ENCODE measurements at regions not wholly inside any gene's neighbourhood (a gene's known extent, or its start where the extent isn't known, plus 50 kb on each side); places are given as distances from the start of the nearest gene placed in this dataset.
"Not testable (repeated sequence)": the region's sequence is repeated elsewhere in the genome, so short reads cannot be mapped to it uniquely, and the experiment has no call there.

- H3K4me1 ChIP-seq (ENCODE audit: control insufficient read depth, insufficient read depth, low read length); H3K27ac ChIP-seq (ENCODE audit: low read length); DNase-seq; H3K4me3 ChIP-seq (ENCODE audit: low read length); H3K27me3 ChIP-seq (ENCODE audit: control insufficient read depth, insufficient read depth, low read length); H3K36me3 ChIP-seq (ENCODE audit: control insufficient read depth, insufficient read depth, low read length); H3K9me3 ChIP-seq (ENCODE audit: control insufficient read depth, low read depth, low read length): not testable (repeated sequence)
- no CpG with 5 or more reads among the region's 1 CpG for WGBS (ENCODE audit: insufficient coverage, low lambda C conversion rate)
Measured at GRCh38 chr9:41839786-41840185, 289.4 kb downstream of the CNTNAP3B start.

- WGBS (ENCODE audit: insufficient coverage, low lambda C conversion rate) = no CpG with 5 or more reads among the region's 4 CpGs
- H3K27me3 ChIP-seq (ENCODE audit: control insufficient read depth, insufficient read depth, low read length); H3K4me1 ChIP-seq (ENCODE audit: control insufficient read depth, insufficient read depth, low read length); H3K9me3 ChIP-seq (ENCODE audit: control insufficient read depth, low read depth, low read length); H3K27ac ChIP-seq (ENCODE audit: low read length); DNase-seq; H3K36me3 ChIP-seq (ENCODE audit: control insufficient read depth, insufficient read depth, low read length); H3K4me3 ChIP-seq (ENCODE audit: low read length): not testable (repeated sequence)
Measured at GRCh38 chr9:41838953-41839352, 290.3 kb downstream of the CNTNAP3B start.

- not testable (repeated sequence) for H3K9me3 ChIP-seq (ENCODE audit: control insufficient read depth, low read depth, low read length); H3K4me1 ChIP-seq (ENCODE audit: control insufficient read depth, insufficient read depth, low read length); H3K36me3 ChIP-seq (ENCODE audit: control insufficient read depth, insufficient read depth, low read length); DNase-seq; H3K27me3 ChIP-seq (ENCODE audit: control insufficient read depth, insufficient read depth, low read length); H3K27ac ChIP-seq (ENCODE audit: low read length); H3K4me3 ChIP-seq (ENCODE audit: low read length)
- WGBS (ENCODE audit: insufficient coverage, low lambda C conversion rate) = no CpG with 5 or more reads among the region's 1 CpG
Measured at GRCh38 chr9:41838562-41838851, 290.7 kb downstream of the CNTNAP3B start.

GRCh38 chr9:41837684-41838561 is 291.3 kb downstream of the CNTNAP3B start:
- H3K27me3 ChIP-seq (ENCODE audit: control insufficient read depth, insufficient read depth, low read length); H3K36me3 ChIP-seq (ENCODE audit: control insufficient read depth, insufficient read depth, low read length); H3K4me3 ChIP-seq (ENCODE audit: low read length); H3K4me1 ChIP-seq (ENCODE audit: control insufficient read depth, insufficient read depth, low read length); H3K27ac ChIP-seq (ENCODE audit: low read length); DNase-seq; H3K9me3 ChIP-seq (ENCODE audit: control insufficient read depth, low read depth, low read length): not testable (repeated sequence)
- no CpG with 5 or more reads among the region's 3 CpGs for WGBS (ENCODE audit: insufficient coverage, low lambda C conversion rate)

- H3K4me3 ChIP-seq (ENCODE audit: low read length); H3K9me3 ChIP-seq (ENCODE audit: control insufficient read depth, low read depth, low read length); H3K27ac ChIP-seq (ENCODE audit: low read length); H3K4me1 ChIP-seq (ENCODE audit: control insufficient read depth, insufficient read depth, low read length); DNase-seq; H3K27me3 ChIP-seq (ENCODE audit: control insufficient read depth, insufficient read depth, low read length); H3K36me3 ChIP-seq (ENCODE audit: control insufficient read depth, insufficient read depth, low read length): not testable (repeated sequence)
- WGBS (ENCODE audit: insufficient coverage, low lambda C conversion rate) = no CpG with 5 or more reads among the region's 4 CpGs
Measured at GRCh38 chr9:41833108-41833507, 296.1 kb downstream of the CNTNAP3B start.

GRCh38 chr9:41824723-41825122 is 304.5 kb downstream of the CNTNAP3B start:
- WGBS (ENCODE audit: insufficient coverage, low lambda C conversion rate) = no CpG with 5 or more reads among the region's 8 CpGs
- not testable (repeated sequence) for H3K9me3 ChIP-seq (ENCODE audit: control insufficient read depth, low read depth, low read length); H3K36me3 ChIP-seq (ENCODE audit: control insufficient read depth, insufficient read depth, low read length); H3K27ac ChIP-seq (ENCODE audit: low read length); H3K4me1 ChIP-seq (ENCODE audit: control insufficient read depth, insufficient read depth, low read length); H3K4me3 ChIP-seq (ENCODE audit: low read length); H3K27me3 ChIP-seq (ENCODE audit: control insufficient read depth, insufficient read depth, low read length); DNase-seq

GRCh38 chr9:41802706-41803105 is 326.5 kb downstream of the CNTNAP3B start:
- not testable (repeated sequence) for H3K36me3 ChIP-seq (ENCODE audit: control insufficient read depth, insufficient read depth, low read length); H3K9me3 ChIP-seq (ENCODE audit: control insufficient read depth, low read depth, low read length); H3K27me3 ChIP-seq (ENCODE audit: control insufficient read depth, insufficient read depth, low read length); H3K27ac ChIP-seq (ENCODE audit: low read length); H3K4me3 ChIP-seq (ENCODE audit: low read length); DNase-seq; H3K4me1 ChIP-seq (ENCODE audit: control insufficient read depth, insufficient read depth, low read length)
- WGBS (ENCODE audit: insufficient coverage, low lambda C conversion rate) = no CpG with 5 or more reads among the region's 4 CpGs

- peak in 1 of 2 donors; percentile 11 for DNase-seq
- not testable (repeated sequence) for H3K9me3 ChIP-seq (ENCODE audit: control insufficient read depth, low read depth, low read length); H3K4me3 ChIP-seq (ENCODE audit: low read length); H3K4me1 ChIP-seq (ENCODE audit: control insufficient read depth, insufficient read depth, low read length); H3K27ac ChIP-seq (ENCODE audit: low read length); H3K36me3 ChIP-seq (ENCODE audit: control insufficient read depth, insufficient read depth, low read length); H3K27me3 ChIP-seq (ENCODE audit: control insufficient read depth, insufficient read depth, low read length)
- no CpG with 5 or more reads among the region's 4 CpGs for WGBS (ENCODE audit: insufficient coverage, low lambda C conversion rate)
Measured at GRCh38 chr9:41798684-41799083, 330.5 kb downstream of the CNTNAP3B start.

- H3K9me3 ChIP-seq (ENCODE audit: control insufficient read depth, low read depth, low read length); H3K36me3 ChIP-seq (ENCODE audit: control insufficient read depth, insufficient read depth, low read length); H3K4me3 ChIP-seq (ENCODE audit: low read length); H3K27me3 ChIP-seq (ENCODE audit: control insufficient read depth, insufficient read depth, low read length): not testable (repeated sequence)
- Histone ChIP-seq H3K27ac (ENCODE audit: low read length) (peak overlapping the region; percentile 67), H3K4me1 (ENCODE audit: control insufficient read depth, insufficient read depth, low read length) (peaks cover 11% of the 10 kb centered on the region)
- peak; percentile 95 for DNase-seq
- 0% methylated on average over 1 of the region's 7 CpGs for WGBS (ENCODE audit: insufficient coverage, low lambda C conversion rate)
Measured at GRCh38 chr9:41790719-41791363, 338.4 kb downstream of the CNTNAP3B start.

- Histone ChIP-seq H3K4me1 (ENCODE audit: control insufficient read depth, insufficient read depth, low read length) (peaks cover 11% of the 10 kb centered on the region), H3K27ac (ENCODE audit: low read length) (peak overlapping the region; percentile 67)
- peak in 1 of 2 donors; percentile 3 for DNase-seq
- not testable (repeated sequence) for H3K9me3 ChIP-seq (ENCODE audit: control insufficient read depth, low read depth, low read length); H3K36me3 ChIP-seq (ENCODE audit: control insufficient read depth, insufficient read depth, low read length); H3K4me3 ChIP-seq (ENCODE audit: low read length); H3K27me3 ChIP-seq (ENCODE audit: control insufficient read depth, insufficient read depth, low read length)
- no CpG with 5 or more reads among the region's 5 CpGs for WGBS (ENCODE audit: insufficient coverage, low lambda C conversion rate)
Measured at GRCh38 chr9:41790007-41790406, 339.2 kb downstream of the CNTNAP3B start.

- no CpG with 5 or more reads among the region's 4 CpGs for WGBS (ENCODE audit: insufficient coverage, low lambda C conversion rate)
- DNase-seq; H3K27me3 ChIP-seq (ENCODE audit: control insufficient read depth, insufficient read depth, low read length); H3K27ac ChIP-seq (ENCODE audit: low read length); H3K4me3 ChIP-seq (ENCODE audit: low read length); H3K36me3 ChIP-seq (ENCODE audit: control insufficient read depth, insufficient read depth, low read length); H3K9me3 ChIP-seq (ENCODE audit: control insufficient read depth, low read depth, low read length): not testable (repeated sequence)
- H3K4me1 ChIP-seq (ENCODE audit: control insufficient read depth, insufficient read depth, low read length) = peaks cover 11% of the 10 kb centered on the region
Measured at GRCh38 chr9:41789387-41789786, 339.8 kb downstream of the CNTNAP3B start.
